SK-N-SH (cell line): ENCODE measurements at regions not wholly inside any gene's neighbourhood (a gene's known extent, or its start where the extent isn't known, plus 50 kb on each side); places are given as distances from the start of the nearest gene placed in this dataset.

Source experiments
- CTCF ChIP-seq: fragments of 200-600 bp; sonication (generic); IDR thresholded peaks from 2 replicates; pipeline ENCODE4 v1.6.1; 2017; ENCODE audit warnings: antibody characterized with exemption, mild to moderate bottlenecking, moderate library complexity
- FOXM1 ChIP-seq: IDR thresholded peaks from 2 replicates; pipeline ENCODE4 v1.4.0; 2012; ENCODE audit warnings: low read depth, mild to moderate bottlenecking
- RFX5 ChIP-seq: IDR thresholded peaks from 2 replicates; pipeline ENCODE4 v1.6.1; 2012; ENCODE audit warnings: mild to moderate bottlenecking, improper control_type of control experiment, low read length
- TF ChIP-seq, protein P1 (sequence below): IDR thresholded peaks from 2 replicates; pipeline ENCODE4; 2012

DNA sequence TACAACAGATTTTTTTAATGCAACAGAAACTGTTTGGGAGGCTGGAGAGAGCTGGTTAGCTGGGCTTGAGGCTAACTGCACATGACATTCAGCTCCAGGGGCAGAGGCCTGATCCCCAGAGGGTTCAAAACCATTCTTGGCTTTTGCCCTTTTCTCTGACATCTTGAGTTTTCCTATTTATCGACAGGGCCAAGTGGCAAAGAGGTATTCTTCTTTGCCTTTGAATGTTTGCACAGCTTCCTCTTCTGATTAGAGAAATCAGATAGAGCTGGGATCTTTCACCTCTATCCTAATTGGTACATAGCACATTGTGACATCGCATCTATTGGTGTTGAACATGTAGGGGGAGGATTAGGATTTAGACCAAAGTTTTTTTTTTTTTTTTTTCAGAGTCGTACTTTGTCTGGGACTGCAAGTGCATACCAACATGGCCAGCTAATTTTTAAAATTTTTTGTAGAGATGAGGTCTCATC lies 143.7 kb downstream of the ACTBL2 start:
- TF ChIP-seq CTCF (no peak), RFX5 (no peak), FOXM1 (no peak)
- TF ChIP-seq, protein P1, sequence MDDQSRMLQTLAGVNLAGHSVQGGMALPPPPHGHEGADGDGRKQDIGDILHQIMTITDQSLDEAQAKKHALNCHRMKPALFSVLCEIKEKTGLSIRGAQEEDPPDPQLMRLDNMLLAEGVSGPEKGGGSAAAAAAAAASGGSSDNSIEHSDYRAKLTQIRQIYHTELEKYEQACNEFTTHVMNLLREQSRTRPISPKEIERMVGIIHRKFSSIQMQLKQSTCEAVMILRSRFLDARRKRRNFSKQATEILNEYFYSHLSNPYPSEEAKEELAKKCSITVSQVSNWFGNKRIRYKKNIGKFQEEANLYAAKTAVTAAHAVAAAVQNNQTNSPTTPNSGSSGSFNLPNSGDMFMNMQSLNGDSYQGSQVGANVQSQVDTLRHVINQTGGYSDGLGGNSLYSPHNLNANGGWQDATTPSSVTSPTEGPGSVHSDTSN, result no peak
